ENCODE measurements at regions not wholly inside any gene's neighbourhood (a gene's known extent, or its start where the extent isn't known, plus 50 kb on each side); places are given as distances from the start of the nearest gene placed in this dataset.

DNA sequence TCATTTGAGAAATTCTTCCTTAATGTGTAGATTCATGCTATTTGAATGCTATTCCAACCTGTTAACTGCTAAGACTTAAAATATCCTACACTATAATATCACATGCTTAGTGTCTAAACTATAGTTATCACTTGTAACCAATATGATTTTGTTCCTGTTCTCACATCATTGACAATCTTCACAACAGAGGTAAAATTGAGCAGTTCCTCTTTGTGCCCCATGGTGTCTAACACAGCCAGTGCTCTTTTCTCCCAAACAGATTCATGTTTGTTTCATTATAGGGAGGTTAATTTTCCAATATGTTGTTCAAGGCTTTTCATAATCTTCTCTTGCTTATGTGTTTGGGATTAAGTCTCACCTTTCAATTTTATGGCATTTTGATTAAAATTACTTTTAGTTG lies 591.1 kb downstream of the ZPLD1 start:
- Histone ChIP-seq H3K36me3 (ENCODE audit: insufficient read depth, low read length) (no peaks in the 10 kb centered on the region), H3K27me3 (ENCODE audit: control insufficient read depth in 1 of 2, insufficient read depth in 2 of 2, low read length in 2 of 2) (no peaks in the 10 kb centered on the region), H3K27ac (ENCODE audit: low read depth in 1 of 2, low read length in 2 of 2) (no peak overlapping the region), H3K9me3 (ENCODE audit: control insufficient read depth in 1 of 2, insufficient read depth in 1 of 2, low read length in 2 of 2) (no peaks in the 10 kb centered on the region), H3K4me3 (ENCODE audit: low read length) (no peak overlapping the region), H3K4me1 (ENCODE audit: insufficient read depth, low read length) (no peaks in the 10 kb centered on the region)
- H3K4me1 Mint-ChIP-seq (ENCODE audit: low read depth) = no peaks in the 10 kb centered on the region
- no peaks in the 10 kb centered on the region for H3K9me3 Mint-ChIP-seq
- no peaks in the 10 kb centered on the region for H3K36me3 Mint-ChIP-seq (ENCODE audit: low read depth)
- ATAC-seq (ENCODE audit: poor library complexity) (no peak), DNase-seq (no peak)
- CTCF ChIA-PET = no interaction called here
- intact Hi-C loops (cut with DNase I, micrococcal nuclease) = no loop called here
- no peak overlapping the region for H3K4me3 Mint-ChIP-seq
- H3K27ac Mint-ChIP-seq = no peak overlapping the region
- H3K27me3 Mint-ChIP-seq = no peaks in the 10 kb centered on the region
- TF ChIP-seq, protein P1, sequence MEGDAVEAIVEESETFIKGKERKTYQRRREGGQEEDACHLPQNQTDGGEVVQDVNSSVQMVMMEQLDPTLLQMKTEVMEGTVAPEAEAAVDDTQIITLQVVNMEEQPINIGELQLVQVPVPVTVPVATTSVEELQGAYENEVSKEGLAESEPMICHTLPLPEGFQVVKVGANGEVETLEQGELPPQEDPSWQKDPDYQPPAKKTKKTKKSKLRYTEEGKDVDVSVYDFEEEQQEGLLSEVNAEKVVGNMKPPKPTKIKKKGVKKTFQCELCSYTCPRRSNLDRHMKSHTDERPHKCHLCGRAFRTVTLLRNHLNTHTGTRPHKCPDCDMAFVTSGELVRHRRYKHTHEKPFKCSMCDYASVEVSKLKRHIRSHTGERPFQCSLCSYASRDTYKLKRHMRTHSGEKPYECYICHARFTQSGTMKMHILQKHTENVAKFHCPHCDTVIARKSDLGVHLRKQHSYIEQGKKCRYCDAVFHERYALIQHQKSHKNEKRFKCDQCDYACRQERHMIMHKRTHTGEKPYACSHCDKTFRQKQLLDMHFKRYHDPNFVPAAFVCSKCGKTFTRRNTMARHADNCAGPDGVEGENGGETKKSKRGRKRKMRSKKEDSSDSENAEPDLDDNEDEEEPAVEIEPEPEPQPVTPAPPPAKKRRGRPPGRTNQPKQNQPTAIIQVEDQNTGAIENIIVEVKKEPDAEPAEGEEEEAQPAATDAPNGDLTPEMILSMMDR (IDR thresholded peaks at IDR 0.05) = no peak
- POLR2A ChIA-PET = no interaction called here

DNA sequence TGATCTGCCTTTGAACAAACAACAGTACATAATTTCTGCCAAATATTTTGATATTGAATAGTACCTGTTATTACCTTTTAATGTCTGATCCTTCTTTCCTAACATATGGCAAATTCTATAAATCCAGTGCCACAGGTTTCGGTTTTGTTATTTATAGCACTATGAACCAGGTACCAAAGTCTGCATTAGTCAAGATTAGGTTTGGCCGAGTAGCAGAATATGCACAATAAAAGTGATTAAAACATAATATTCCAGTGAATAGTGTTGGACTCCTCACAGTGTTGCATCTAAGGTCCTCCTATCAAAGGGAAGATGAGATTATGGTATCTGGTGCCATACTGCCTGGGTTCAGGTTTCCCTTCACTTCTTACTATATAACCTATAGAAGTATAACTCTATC lies 599.0 kb downstream of the ZPLD1 start:
- intact Hi-C loops (cut with DNase I, micrococcal nuclease) = no loop called here
- Histone ChIP-seq H3K27ac (ENCODE audit: low read depth in 1 of 2, low read length in 2 of 2) (no peak overlapping the region), H3K4me3 (ENCODE audit: low read length) (no peak overlapping the region), H3K36me3 (ENCODE audit: insufficient read depth, low read length) (no peaks in the 10 kb centered on the region), H3K4me1 (ENCODE audit: insufficient read depth, low read length) (no peaks in the 10 kb centered on the region), H3K9me3 (ENCODE audit: control insufficient read depth in 1 of 2, insufficient read depth in 1 of 2, low read length in 2 of 2) (peaks cover 0 to 4% of the 10 kb centered on the region in 2 experiments), H3K27me3 (ENCODE audit: control insufficient read depth in 1 of 2, insufficient read depth in 2 of 2, low read length in 2 of 2) (no peaks in the 10 kb centered on the region)
- ChIA-PET CTCF (no interaction called here), POLR2A (no interaction called here)
- no peak for DNase-seq
- no peak for ATAC-seq (ENCODE audit: poor library complexity)
- H3K36me3 Mint-ChIP-seq (ENCODE audit: low read depth) = no peaks in the 10 kb centered on the region
- H3K27ac Mint-ChIP-seq = no peak overlapping the region
- no peaks in the 10 kb centered on the region for H3K4me1 Mint-ChIP-seq (ENCODE audit: low read depth)
- H3K9me3 Mint-ChIP-seq = no peaks in the 10 kb centered on the region
- H3K4me3 Mint-ChIP-seq = no peak overlapping the region
- TF ChIP-seq, protein P1 (IDR thresholded peaks at IDR 0.05) = no peak
- no peaks in the 10 kb centered on the region for H3K27me3 Mint-ChIP-seq

DNA sequence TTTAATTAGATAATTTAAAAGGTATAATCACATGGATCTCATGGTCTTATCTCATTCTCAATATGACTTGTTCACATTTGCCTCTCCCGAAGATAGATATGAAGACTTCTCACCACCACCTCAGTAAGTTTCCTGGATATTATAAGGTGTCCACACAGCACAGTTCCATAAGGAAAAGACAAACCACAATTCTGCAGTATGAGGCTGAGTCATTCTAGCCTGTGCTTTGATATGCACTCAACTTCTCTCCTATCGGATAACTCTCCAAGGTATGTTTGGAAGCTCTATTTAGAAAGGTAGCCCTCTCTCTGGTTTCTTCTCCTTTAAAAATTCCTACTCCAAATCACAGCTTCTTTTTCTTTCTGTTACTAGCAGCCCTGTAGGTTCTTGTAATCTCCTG lies 612.8 kb downstream of the ZPLD1 start:
- peaks cover 0 to 4% of the 10 kb centered on the region in 2 experiments for H3K9me3 ChIP-seq (ENCODE audit: control insufficient read depth in 1 of 2, insufficient read depth in 1 of 2, low read length in 2 of 2)
- H3K4me1 ChIP-seq (ENCODE audit: insufficient read depth, low read length) = no peaks in the 10 kb centered on the region
- ChIA-PET CTCF (no interaction called here), POLR2A (no interaction called here)
- DNase-seq (no peak), ATAC-seq (ENCODE audit: poor library complexity) (no peak)
- H3K27me3 Mint-ChIP-seq = no peaks in the 10 kb centered on the region
- TF ChIP-seq, protein P1 (IDR thresholded peaks at IDR 0.05) = no peak
- H3K4me3 ChIP-seq (ENCODE audit: low read length) = no peak overlapping the region
- no peaks in the 10 kb centered on the region for H3K36me3 ChIP-seq (ENCODE audit: insufficient read depth, low read length)
- H3K27ac Mint-ChIP-seq = no peak overlapping the region
- no peak overlapping the region for H3K27ac ChIP-seq (ENCODE audit: low read depth in 1 of 2, low read length in 2 of 2)
- no peaks in the 10 kb centered on the region for H3K36me3 Mint-ChIP-seq (ENCODE audit: low read depth)
- no peaks in the 10 kb centered on the region for H3K9me3 Mint-ChIP-seq
- no peaks in the 10 kb centered on the region for H3K4me1 Mint-ChIP-seq (ENCODE audit: low read depth)
- intact Hi-C loops (cut with DNase I, micrococcal nuclease) = no loop called here
- H3K27me3 ChIP-seq (ENCODE audit: control insufficient read depth in 1 of 2, insufficient read depth in 2 of 2, low read length in 2 of 2) = no peaks in the 10 kb centered on the region
- no peak overlapping the region for H3K4me3 Mint-ChIP-seq
